ENCODE measurements at regions not wholly inside any gene's neighbourhood (a gene's known extent, or its start where the extent isn't known, plus 50 kb on each side); places are given as distances from the start of the nearest gene placed in this dataset.
"Not testable (repeated sequence)": the region's sequence is repeated elsewhere in the genome, so short reads cannot be mapped to it uniquely, and the experiment has no call there.

DNA sequence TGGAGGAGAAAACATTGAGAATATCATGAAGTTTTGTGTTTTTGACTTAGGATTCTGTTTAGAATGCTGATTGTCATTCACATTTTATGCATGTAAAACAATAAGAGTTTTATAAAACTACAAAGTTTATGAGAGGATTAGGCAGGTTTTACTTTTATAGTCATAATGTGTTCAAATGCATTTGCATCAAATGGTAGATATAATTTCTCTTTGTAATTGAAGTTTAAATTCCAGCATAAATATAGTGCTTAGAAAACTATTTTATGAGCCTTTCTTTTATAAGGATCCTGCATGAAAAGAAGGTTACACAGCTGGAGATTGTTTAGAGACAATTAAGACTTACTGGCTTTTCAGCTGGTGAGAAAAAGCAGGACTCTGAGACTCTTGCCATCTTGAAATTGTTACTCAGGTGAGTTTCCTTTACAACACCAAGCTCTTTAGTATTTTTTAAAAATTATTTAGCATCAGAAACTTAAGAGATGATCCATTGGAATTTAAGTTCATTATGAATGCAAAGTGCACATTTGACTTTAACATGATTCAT is 157.1 kb upstream of the MAN1A1 start:
- H3K4me3 ChIP-seq (replicated peaks; ENCODE audit: low read depth, low read length), result no peak overlapping the region
- no peak for DNase-seq (ENCODE audit: low read depth)
- TF ChIP-seq, protein P1, sequence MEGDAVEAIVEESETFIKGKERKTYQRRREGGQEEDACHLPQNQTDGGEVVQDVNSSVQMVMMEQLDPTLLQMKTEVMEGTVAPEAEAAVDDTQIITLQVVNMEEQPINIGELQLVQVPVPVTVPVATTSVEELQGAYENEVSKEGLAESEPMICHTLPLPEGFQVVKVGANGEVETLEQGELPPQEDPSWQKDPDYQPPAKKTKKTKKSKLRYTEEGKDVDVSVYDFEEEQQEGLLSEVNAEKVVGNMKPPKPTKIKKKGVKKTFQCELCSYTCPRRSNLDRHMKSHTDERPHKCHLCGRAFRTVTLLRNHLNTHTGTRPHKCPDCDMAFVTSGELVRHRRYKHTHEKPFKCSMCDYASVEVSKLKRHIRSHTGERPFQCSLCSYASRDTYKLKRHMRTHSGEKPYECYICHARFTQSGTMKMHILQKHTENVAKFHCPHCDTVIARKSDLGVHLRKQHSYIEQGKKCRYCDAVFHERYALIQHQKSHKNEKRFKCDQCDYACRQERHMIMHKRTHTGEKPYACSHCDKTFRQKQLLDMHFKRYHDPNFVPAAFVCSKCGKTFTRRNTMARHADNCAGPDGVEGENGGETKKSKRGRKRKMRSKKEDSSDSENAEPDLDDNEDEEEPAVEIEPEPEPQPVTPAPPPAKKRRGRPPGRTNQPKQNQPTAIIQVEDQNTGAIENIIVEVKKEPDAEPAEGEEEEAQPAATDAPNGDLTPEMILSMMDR (IDR thresholded peaks at IDR 0.05; ENCODE audit: low read length, missing control alignments), result no peak

- TF ChIP-seq, protein P1 (IDR thresholded peaks at IDR 0.05; ENCODE audit: low read length, missing control alignments), result no peak
- no peak for DNase-seq (ENCODE audit: low read depth)
- H3K4me3 ChIP-seq (replicated peaks; ENCODE audit: low read depth, low read length), result no peak overlapping the region
Measured at GRCh38 chr6:119501798-119502483, 152.4 kb upstream of the MAN1A1 start.

GRCh38 chr6:119499797-119500196 is 150.2 kb upstream of the MAN1A1 start:
- no peak overlapping the region for H3K4me3 ChIP-seq (replicated peaks; ENCODE audit: low read depth, low read length)
- TF ChIP-seq, protein P1 (IDR thresholded peaks at IDR 0.05; ENCODE audit: low read length, missing control alignments), result no peak
- no peak for DNase-seq (ENCODE audit: low read depth)

DNA sequence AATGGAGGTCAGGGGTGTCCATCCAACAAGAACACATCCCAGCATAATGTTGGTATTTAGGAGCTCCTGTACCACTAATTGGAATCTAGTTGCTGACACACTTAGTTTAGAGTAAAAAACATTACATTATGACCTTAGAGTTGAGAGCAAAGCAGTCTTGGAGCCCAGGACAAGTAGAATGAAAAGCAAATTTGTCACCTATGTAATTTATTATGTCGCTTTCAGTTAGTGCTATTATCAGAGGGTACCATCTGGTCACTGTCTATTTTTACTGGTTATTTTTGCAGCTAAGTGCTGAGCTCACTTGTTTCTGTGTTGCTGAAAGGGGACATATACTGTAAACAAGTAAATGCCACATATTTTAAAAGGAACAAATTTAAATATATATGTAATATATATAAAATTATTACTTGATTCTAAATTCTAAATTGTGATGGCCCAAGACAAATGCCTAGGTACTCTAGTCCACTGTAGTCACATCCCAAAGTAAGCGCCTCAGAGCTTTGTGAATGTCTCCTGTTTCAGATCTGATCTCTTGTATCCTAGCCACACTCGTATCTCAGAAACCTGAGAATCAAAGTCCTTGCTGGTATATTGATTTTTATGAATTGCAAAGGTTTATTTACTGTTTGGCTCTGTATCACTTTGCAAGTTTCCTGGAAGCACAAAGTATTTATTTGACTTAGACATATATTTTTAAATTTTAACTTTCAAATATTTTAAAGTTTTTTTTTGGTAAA is 148.6 kb upstream of the MAN1A1 start:
- DNase-seq (ENCODE audit: low read depth), result no peak
- TF ChIP-seq, protein P1 (IDR thresholded peaks at IDR 0.05; ENCODE audit: low read length, missing control alignments), result no peak
- no peak overlapping the region for H3K4me3 ChIP-seq (replicated peaks; ENCODE audit: low read depth, low read length)

GRCh38 chr6:119495230-119495683 is 145.7 kb upstream of the MAN1A1 start:
- H3K4me3 ChIP-seq (replicated peaks; ENCODE audit: low read depth, low read length), result no peak overlapping the region
- TF ChIP-seq, protein P1 (IDR thresholded peaks at IDR 0.05; ENCODE audit: low read length, missing control alignments), result no peak
- no peak for DNase-seq (ENCODE audit: low read depth)

- H3K4me3 ChIP-seq (replicated peaks; ENCODE audit: low read depth, low read length), result no peak overlapping the region
- DNase-seq (ENCODE audit: low read depth), result no peak
- TF ChIP-seq, protein P1 (IDR thresholded peaks at IDR 0.05; ENCODE audit: low read length, missing control alignments), result no peak
Measured at GRCh38 chr6:119493980-119494379, 144.4 kb upstream of the MAN1A1 start.

- not testable (repeated sequence) for DNase-seq (ENCODE audit: low read depth); H3K4me3 ChIP-seq (replicated peaks; ENCODE audit: low read depth, low read length)
Measured at GRCh38 chr6:119491112-119491511, 141.6 kb upstream of the MAN1A1 start.

DNA sequence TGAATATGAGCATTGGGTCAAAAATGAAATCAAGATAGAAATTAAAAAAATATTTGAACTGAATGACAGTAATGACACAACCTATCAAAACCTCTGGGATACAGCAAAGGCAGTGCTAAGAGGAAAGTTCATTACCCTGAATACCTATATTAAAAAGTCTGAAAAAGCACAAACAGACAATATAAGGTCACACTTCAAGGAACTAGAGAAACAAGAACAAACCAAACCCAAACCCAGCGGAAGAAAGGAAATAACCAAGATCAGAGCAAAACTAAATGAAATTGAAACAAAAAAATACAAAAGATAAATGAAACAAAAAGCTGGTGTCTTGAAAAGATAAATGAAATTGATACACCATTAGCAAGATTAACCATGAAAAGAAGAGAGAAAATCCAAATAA is 140.5 kb upstream of the MAN1A1 start:
- DNase-seq (ENCODE audit: low read depth); H3K4me3 ChIP-seq (replicated peaks; ENCODE audit: low read depth, low read length): not testable (repeated sequence)

All from fibroblast of pulmonary artery (primary cell).